Osteocyte (in vitro differentiated cells): ENCODE measurements at regions not wholly inside any gene's neighbourhood (a gene's known extent, or its start where the extent isn't known, plus 50 kb on each side); places are given as distances from the start of the nearest gene placed in this dataset.
A peak's percentile ranks its signal among the peaks of the same experiment; 100 is the strongest.
"Not testable (repeated sequence)": the region's sequence is repeated elsewhere in the genome, so short reads cannot be mapped to it uniquely, and the experiment has no call there.

Source experiments
- DNase-seq: peaks from one replicate; pipeline ENCODE4 v3.0.0; 2021; ENCODE audit warnings: mixed read lengths; ENCODE audit not compliant: unreplicated experiment; ENCODE audit errors: extremely low spot score
- H3K27ac Mint-ChIP-seq: one replicate; pipeline ENCODE4 v1.8.0; 2021; ENCODE audit warnings: mild to moderate bottlenecking, mixed read lengths; ENCODE audit not compliant: unreplicated experiment
- H3K27me3 Mint-ChIP-seq: one replicate; pipeline ENCODE4 v1.8.0; 2021; ENCODE audit warnings: mixed read lengths; ENCODE audit not compliant: unreplicated experiment
- H3K36me3 Mint-ChIP-seq: one replicate; pipeline ENCODE4 v1.8.0; 2021; ENCODE audit warnings: mixed read lengths; ENCODE audit not compliant: unreplicated experiment
- H3K4me1 Mint-ChIP-seq: one replicate; pipeline ENCODE4 v1.8.0; 2021; ENCODE audit warnings: mixed read lengths; ENCODE audit not compliant: unreplicated experiment
- H3K4me3 Mint-ChIP-seq: one replicate; pipeline ENCODE4 v1.8.0; 2021; ENCODE audit warnings: mild to moderate bottlenecking, moderate library complexity, mixed read lengths; ENCODE audit not compliant: unreplicated experiment
- H3K9me3 Mint-ChIP-seq: one replicate; pipeline ENCODE4 v1.8.0; 2021; ENCODE audit warnings: mixed read lengths; ENCODE audit not compliant: unreplicated experiment
- TF ChIP-seq, protein P1 (sequence below): fragments of 200-600 bp; sonication (generic); IDR thresholded peaks from 2 replicates; pipeline ENCODE4 v1.5.0; 2021; ENCODE audit warnings: antibody characterized with exemption, mild to moderate bottlenecking, moderate library complexity

DNA sequence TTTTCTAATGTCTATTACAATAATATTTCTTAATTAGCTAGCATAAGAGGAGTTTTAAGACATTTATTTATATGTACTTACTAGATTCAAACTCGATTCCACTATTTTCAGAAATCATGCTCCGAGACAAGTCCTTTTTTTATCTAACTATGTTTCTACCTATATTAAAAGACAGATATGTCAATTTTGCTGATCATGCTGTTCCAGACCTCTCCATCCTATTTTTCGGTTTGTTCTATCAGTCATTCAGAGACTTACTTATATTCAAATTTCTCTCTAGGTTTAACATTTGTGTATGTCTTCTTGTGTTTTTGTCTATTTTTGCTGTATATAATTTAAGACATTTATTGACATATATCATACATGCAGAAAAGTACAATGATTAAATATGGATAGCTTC lies 635.5 kb downstream of the ZNF716 start:
- H3K4me1 Mint-ChIP-seq, result not testable (repeated sequence)

DNA sequence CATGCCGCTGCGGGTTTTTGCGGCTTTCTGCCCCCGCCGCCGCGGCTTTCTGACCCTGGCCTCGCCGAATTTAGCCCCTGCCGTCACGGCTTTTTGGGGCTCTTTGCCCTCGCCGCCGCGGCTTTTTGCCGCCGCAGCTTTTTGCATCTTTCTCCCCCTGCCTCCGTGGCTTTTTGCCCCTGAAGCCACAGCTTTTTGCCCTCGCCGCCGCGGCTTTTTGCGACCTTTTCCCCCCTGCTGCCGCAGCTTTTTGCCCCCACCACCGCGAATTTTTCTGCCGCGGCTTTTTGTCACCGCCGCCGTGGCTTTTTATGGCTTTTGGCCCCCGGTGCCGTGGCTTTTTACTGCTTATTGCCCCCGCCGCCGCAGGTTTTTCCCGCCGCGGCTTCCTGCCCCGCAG lies 636.5 kb downstream of the ZNF716 start:
- DNase-seq, result no peak
- TF ChIP-seq, protein P1, sequence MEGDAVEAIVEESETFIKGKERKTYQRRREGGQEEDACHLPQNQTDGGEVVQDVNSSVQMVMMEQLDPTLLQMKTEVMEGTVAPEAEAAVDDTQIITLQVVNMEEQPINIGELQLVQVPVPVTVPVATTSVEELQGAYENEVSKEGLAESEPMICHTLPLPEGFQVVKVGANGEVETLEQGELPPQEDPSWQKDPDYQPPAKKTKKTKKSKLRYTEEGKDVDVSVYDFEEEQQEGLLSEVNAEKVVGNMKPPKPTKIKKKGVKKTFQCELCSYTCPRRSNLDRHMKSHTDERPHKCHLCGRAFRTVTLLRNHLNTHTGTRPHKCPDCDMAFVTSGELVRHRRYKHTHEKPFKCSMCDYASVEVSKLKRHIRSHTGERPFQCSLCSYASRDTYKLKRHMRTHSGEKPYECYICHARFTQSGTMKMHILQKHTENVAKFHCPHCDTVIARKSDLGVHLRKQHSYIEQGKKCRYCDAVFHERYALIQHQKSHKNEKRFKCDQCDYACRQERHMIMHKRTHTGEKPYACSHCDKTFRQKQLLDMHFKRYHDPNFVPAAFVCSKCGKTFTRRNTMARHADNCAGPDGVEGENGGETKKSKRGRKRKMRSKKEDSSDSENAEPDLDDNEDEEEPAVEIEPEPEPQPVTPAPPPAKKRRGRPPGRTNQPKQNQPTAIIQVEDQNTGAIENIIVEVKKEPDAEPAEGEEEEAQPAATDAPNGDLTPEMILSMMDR, result no peak
- Mint-ChIP-seq H3K9me3 (peaks cover 22% of the 10 kb centered on the region), H3K27me3 (no peaks in the 10 kb centered on the region), H3K27ac (no peak overlapping the region), H3K36me3 (peaks cover 2% of the 10 kb centered on the region), H3K4me3 (no peak overlapping the region), H3K4me1 (no peaks in the 10 kb centered on the region)

More for the DNA sequence above, 635.5 kb downstream of the ZNF716 start:
- H3K36me3 Mint-ChIP-seq, H3K27ac Mint-ChIP-seq, DNase-seq, H3K27me3 Mint-ChIP-seq, H3K4me3 Mint-ChIP-seq: not testable (repeated sequence)
- peaks cover 18% of the 10 kb centered on the region for H3K9me3 Mint-ChIP-seq

DNA sequence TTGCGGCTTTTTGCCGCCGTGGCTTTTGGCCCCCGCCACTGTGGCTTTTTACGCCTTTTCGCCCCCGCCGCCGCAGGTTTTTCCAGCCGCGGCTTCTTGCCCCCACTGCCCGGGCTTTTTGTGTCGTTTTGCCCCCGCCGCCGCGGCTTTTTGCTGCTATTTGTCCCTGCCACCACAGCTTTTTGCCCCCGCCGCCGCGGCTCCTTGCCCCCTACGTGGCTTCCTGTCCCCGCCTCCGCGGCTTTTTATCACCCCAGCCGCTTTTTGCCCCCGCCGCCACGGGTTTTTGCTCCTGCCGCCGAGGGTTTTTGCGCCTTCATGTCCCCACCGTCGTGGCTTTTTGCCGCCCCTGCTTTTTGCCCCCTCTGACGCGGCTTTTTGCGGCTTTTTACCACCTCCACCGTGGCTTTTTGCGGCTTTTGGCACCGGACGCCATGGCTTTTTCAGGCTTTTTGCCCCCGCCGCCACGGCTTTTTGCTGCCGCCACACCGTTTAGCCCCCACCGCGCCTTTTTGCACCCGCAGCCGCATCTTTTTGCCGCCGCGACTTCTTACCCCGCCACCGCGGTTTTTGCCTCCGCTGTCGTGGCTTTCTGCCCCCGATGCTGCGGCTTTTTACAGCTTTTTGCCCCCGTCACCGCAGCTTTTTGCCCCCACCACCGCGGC lies 637.0 kb downstream of the ZNF716 start:
- peaks cover 22% of the 10 kb centered on the region for H3K9me3 Mint-ChIP-seq

DNA sequence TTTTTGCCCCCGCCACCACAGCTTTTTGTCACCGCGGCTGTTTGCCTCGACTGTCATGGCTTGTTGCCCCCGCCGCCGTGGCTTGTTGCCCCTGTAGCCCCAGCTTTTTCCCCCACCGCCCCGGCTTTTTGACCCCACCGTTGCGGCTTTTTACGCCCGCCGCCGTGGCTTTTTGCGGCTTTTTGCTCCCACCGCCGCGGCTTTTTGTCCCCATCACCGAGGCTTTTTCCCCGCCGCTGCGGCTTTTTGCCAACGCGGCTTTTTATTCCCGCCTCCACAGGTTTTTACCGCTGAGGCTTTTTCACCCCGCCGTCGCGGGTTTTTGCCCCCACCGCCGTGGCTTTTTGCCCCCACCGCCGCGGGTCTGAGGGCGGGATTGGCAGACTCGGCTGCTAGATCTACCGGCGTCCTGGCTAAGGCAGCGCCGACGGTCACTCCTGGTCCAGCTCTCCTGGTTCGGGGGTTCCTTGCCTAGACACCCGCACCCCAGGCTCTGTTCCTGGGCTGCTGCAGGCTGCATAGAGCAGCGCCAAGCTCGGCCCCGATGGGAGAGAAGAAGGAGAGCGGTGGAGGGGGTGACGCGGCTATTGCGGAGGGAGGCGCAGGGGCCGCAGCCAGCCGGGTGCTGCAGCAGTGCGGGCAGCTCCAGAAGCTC lies 637.7 kb downstream of the ZNF716 start:
- DNase-seq, result no peak
- H3K4me3 Mint-ChIP-seq, result no peak overlapping the region
- H3K9me3 Mint-ChIP-seq, result peaks cover 19% of the 10 kb centered on the region
- no peaks in the 10 kb centered on the region for H3K27me3 Mint-ChIP-seq
- H3K27ac Mint-ChIP-seq, result no peak overlapping the region
- H3K36me3 Mint-ChIP-seq, result peaks cover 2% of the 10 kb centered on the region
- TF ChIP-seq, protein P1, result no peak
- no peaks in the 10 kb centered on the region for H3K4me1 Mint-ChIP-seq

More for the DNA sequence above, 637.0 kb downstream of the ZNF716 start:
- TF ChIP-seq, protein P1, result no peak
- H3K4me3 Mint-ChIP-seq, result no peak overlapping the region
- H3K27ac Mint-ChIP-seq, result no peak overlapping the region
- H3K36me3 Mint-ChIP-seq, result peaks cover 2% of the 10 kb centered on the region
- peak; percentile 83 for DNase-seq
- H3K27me3 Mint-ChIP-seq, result no peaks in the 10 kb centered on the region
- H3K4me1 Mint-ChIP-seq, result no peaks in the 10 kb centered on the region

DNA sequence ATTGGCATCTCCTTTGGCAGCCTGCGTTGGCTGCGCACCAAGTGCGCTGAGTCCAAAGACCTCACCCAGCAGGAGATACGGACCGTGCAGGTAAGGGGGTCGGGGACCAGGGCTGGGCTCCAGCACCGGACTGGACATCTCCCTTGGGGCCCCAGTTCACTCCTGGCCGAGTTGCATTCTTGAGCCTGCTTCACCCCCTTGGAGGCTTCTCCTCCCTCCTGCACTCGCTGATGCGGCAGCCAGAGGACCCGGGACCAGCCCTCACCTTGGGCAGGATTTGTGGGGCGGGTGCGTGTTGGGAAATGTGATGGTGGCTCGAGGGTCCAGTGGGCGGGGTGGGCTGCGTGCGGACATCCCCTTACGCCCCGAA lies 638.2 kb downstream of the ZNF716 start:
- not testable (repeated sequence) for H3K4me3 Mint-ChIP-seq, H3K36me3 Mint-ChIP-seq, H3K27ac Mint-ChIP-seq, H3K4me1 Mint-ChIP-seq, DNase-seq, H3K27me3 Mint-ChIP-seq
- H3K9me3 Mint-ChIP-seq, result peaks cover 20% of the 10 kb centered on the region

DNA sequence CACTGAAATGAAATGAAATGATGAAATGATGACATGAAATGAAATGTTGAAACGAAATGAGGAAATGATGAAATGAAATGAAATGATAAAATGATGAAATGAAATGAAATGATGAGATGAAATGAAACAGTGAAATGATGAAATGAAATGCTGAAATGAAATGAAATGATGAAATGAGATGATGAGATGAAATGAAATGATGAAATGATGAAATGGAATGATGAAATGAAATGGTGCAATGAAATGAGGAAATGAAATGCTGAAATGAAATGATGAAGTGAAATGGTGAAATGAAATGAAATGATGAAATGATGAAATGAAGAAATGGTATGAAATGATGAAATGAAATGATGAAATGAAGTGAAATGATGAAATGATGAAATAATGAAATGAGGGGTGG lies 641.1 kb downstream of the ZNF716 start:
- peaks cover 24% of the 10 kb centered on the region for H3K9me3 Mint-ChIP-seq
- not testable (repeated sequence) for H3K27me3 Mint-ChIP-seq, H3K4me3 Mint-ChIP-seq, H3K36me3 Mint-ChIP-seq, H3K4me1 Mint-ChIP-seq, H3K27ac Mint-ChIP-seq, DNase-seq
